Renal pelvis (tissue), 1 donor: ENCODE measurements at regions not wholly inside any gene's neighbourhood (a gene's known extent, or its start where the extent isn't known, plus 50 kb on each side); places are given as distances from the start of the nearest gene placed in this dataset.
"Not testable (repeated sequence)": the region's sequence is repeated elsewhere in the genome, so short reads cannot be mapped to it uniquely, and the experiment has no call there.

Experiments used
- DNase-seq: peaks from one replicate; pipeline ENCODE4 v3.0.0-alpha.2; 2013

GRCh38 chr3:26068890-26069289 lies 279.0 kb downstream of the OXSM start:
- no peak for DNase-seq

GRCh38 chr3:26070854-26071253 lies 281.0 kb downstream of the OXSM start:
- no peak for DNase-seq

GRCh38 chr3:26074080-26074479 lies 284.2 kb downstream of the OXSM start:
- DNase-seq: no peak

- DNase-seq: no peak
Observed at GRCh38 chr3:26078539-26078938, 288.6 kb downstream of the OXSM start.

- no peak for DNase-seq
Observed at GRCh38 chr3:26081166-26081565, 291.3 kb downstream of the OXSM start.

- DNase-seq: no peak
Observed at GRCh38 chr3:26081806-26082205, 291.9 kb downstream of the OXSM start.

- DNase-seq: no peak
Observed at GRCh38 chr3:26082911-26083310, 293.0 kb downstream of the OXSM start.

GRCh38 chr3:26084629-26085028 lies 294.7 kb downstream of the OXSM start:
- DNase-seq: no peak

- no peak for DNase-seq
Observed at GRCh38 chr3:26087751-26088150, 297.9 kb downstream of the OXSM start.

GRCh38 chr3:26089249-26089648 lies 299.4 kb downstream of the OXSM start:
- DNase-seq: no peak

- no peak for DNase-seq
Observed at GRCh38 chr3:26090589-26090988, 300.7 kb downstream of the OXSM start.

GRCh38 chr3:26091096-26091495 lies 301.2 kb downstream of the OXSM start:
- no peak for DNase-seq

- peak; percentile 42 for DNase-seq
Observed at GRCh38 chr3:26091626-26092025, 301.7 kb downstream of the OXSM start.

GRCh38 chr3:26097111-26097510 lies 307.2 kb downstream of the OXSM start:
- DNase-seq: not testable (repeated sequence)

- no peak for DNase-seq
Observed at GRCh38 chr3:26099692-26100091, 309.8 kb downstream of the OXSM start.

GRCh38 chr3:26100176-26100575 lies 310.3 kb downstream of the OXSM start:
- no peak for DNase-seq

- DNase-seq: no peak
Observed at GRCh38 chr3:26102376-26102775, 312.5 kb downstream of the OXSM start.

GRCh38 chr3:26104851-26105251 lies 315.0 kb downstream of the OXSM start:
- peak; percentile 77 for DNase-seq

- DNase-seq: no peak
Observed at GRCh38 chr3:26105261-26105660, 315.4 kb downstream of the OXSM start.

- DNase-seq: peak; percentile 69
Observed at GRCh38 chr3:26106228-26106627, 316.3 kb downstream of the OXSM start.

GRCh38 chr3:26108846-26109489 lies 319.1 kb downstream of the OXSM start:
- no peak for DNase-seq

GRCh38 chr3:26114851-26115250 lies 325.0 kb downstream of the OXSM start:
- DNase-seq: no peak

- no peak for DNase-seq
Observed at GRCh38 chr3:26118165-26118564, 328.3 kb downstream of the OXSM start.

- DNase-seq: no peak
Observed at GRCh38 chr3:26132942-26133341, 343.1 kb downstream of the OXSM start.

GRCh38 chr3:26141296-26141695 lies 351.4 kb downstream of the OXSM start:
- DNase-seq: no peak
